SK-N-MC (cell line): ENCODE measurements at regions not wholly inside any gene's neighbourhood (a gene's known extent, or its start where the extent isn't known, plus 50 kb on each side); places are given as distances from the start of the nearest gene placed in this dataset.

ENCODE experiments used
- DNase-seq: peaks from one replicate; pipeline ENCODE4 v3.0.0-alpha.2; 2011; ENCODE audit warnings: low read depth, low spot score
- H3K27ac ChIP-seq: fragments of 200-600 bp; sonication (generic); 2 replicates; pipeline ENCODE4 v1.5.1; 2016; ENCODE audit warnings: mixed run types
- H3K36me3 ChIP-seq: fragments of 200-600 bp; sonication (generic); 2 replicates; pipeline ENCODE4 v1.6.1; 2017; ENCODE audit warnings: antibody characterized with exemption, low read length, mixed read lengths; ENCODE audit not compliant: insufficient read depth
- H3K4me3 ChIP-seq: fragments of 200-600 bp; sonication (generic); 2 replicates; pipeline ENCODE4 v1.5.1; 2016
- H3K9ac ChIP-seq: fragments of 200-600 bp; sonication (generic); 2 replicates; pipeline ENCODE4 v1.8.0; 2017; ENCODE audit warnings: mixed run types, mixed read lengths; ENCODE audit not compliant: insufficient read length
- H3K9me3 ChIP-seq: fragments of 200-600 bp; sonication (generic); 2 replicates; pipeline ENCODE4 v1.6.1; 2017; ENCODE audit warnings: low read depth, mild to moderate bottlenecking, antibody characterized with exemption, low read length, moderate library complexity, mixed read lengths
- EZH2 ChIP-seq: fragments of 200-600 bp; sonication (generic); IDR thresholded peaks from one replicate; pipeline ENCODE4 v1.6.1; 2017; ENCODE audit warnings: antibody characterized with exemption
- FOXP2 ChIP-seq: optimal IDR thresholded peaks from 2 replicates; pipeline ENCODE3; 2011; ENCODE audit warnings: mild to moderate bottlenecking, moderate library complexity; ENCODE audit not compliant: insufficient read depth; ENCODE audit errors: extremely low read length, control extremely low read depth
- POLR2AphosphoS5 ChIP-seq: IDR thresholded peaks from 2 replicates; pipeline ENCODE4 v1.6.1; 2012; ENCODE audit warnings: mild to moderate bottlenecking, low read depth, low read length, borderline replicate concordance

- no peak overlapping the region for H3K9ac ChIP-seq
- no peak for DNase-seq
- no peak for TF ChIP-seq POLR2AphosphoS5
Measured at GRCh38 chr12:118467641-118468305, 91.4 kb downstream of the SUDS3 start.

GRCh38 chr12:118472940-118473339 is 96.6 kb downstream of the SUDS3 start:
- Histone ChIP-seq H3K36me3 (no peaks in the 10 kb centered on the region), H3K9ac (no peak overlapping the region), H3K27ac (no peak overlapping the region), H3K4me3 (no peak overlapping the region), H3K9me3 (no peaks in the 10 kb centered on the region)
- DNase-seq, result no peak
- no peak for TF ChIP-seq EZH2
- TF ChIP-seq FOXP2, result no peak
- no peak for TF ChIP-seq POLR2AphosphoS5

More at GRCh38 chr12:118467641-118468305, 91.4 kb downstream of the SUDS3 start:
- no peaks in the 10 kb centered on the region for H3K9me3 ChIP-seq
- H3K36me3 ChIP-seq, result no peaks in the 10 kb centered on the region
- no peak overlapping the region for H3K4me3 ChIP-seq
- H3K27ac ChIP-seq, result no peak overlapping the region

DNA sequence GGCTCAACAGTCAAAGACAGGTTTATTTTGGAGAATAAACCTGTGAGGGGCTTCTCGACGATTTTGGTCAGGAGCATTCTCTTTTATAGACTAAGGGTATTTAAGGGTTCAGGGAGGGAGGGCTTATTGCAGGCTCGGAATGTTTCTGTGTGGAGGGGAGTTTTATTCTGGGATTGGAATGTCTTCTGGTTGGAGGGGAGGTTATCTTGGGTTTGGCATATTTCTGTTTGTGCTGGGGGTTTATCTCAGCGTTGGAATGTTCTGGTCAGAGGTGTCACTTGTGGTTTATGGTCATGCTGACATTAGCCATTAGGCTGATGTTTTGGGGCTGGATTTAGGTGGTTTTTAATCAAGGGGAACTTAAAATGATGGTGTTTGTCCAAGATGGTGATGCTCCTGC is 103.9 kb downstream of the SUDS3 start:
- no peak overlapping the region for H3K27ac ChIP-seq
- no peak for DNase-seq
- H3K9ac ChIP-seq, result no peak overlapping the region
- H3K4me3 ChIP-seq, result no peak overlapping the region
- no peaks in the 10 kb centered on the region for H3K9me3 ChIP-seq
- no peaks in the 10 kb centered on the region for H3K36me3 ChIP-seq
- TF ChIP-seq EZH2 (no peak), FOXP2 (no peak), POLR2AphosphoS5 (no peak)

DNA sequence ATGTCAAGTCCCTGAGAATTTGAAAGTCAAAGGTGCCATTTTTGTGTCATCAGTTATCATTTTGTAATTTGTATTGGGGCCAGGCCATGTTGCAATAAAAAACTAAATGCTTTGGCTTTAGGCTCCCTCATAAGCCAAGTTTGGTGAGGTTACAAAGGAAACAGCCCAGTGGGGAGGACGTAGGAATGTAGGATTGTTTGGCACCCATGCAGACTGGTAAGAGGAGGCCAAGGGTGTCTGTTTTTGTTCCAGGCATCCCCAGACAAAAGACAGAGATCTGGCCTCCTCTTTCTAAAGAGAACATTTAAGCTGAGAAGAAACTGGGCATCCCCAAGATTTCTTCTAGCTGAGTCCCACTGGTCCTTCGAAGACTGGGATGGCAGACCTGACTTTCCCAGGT is 111.7 kb downstream of the SUDS3 start:
- no peak for TF ChIP-seq FOXP2
- no peak for TF ChIP-seq EZH2
- TF ChIP-seq POLR2AphosphoS5, result no peak
- Histone ChIP-seq H3K27ac (no peak overlapping the region), H3K9ac (no peak overlapping the region), H3K4me3 (no peak overlapping the region), H3K9me3 (no peaks in the 10 kb centered on the region), H3K36me3 (no peaks in the 10 kb centered on the region)
- DNase-seq, result no peak

DNA sequence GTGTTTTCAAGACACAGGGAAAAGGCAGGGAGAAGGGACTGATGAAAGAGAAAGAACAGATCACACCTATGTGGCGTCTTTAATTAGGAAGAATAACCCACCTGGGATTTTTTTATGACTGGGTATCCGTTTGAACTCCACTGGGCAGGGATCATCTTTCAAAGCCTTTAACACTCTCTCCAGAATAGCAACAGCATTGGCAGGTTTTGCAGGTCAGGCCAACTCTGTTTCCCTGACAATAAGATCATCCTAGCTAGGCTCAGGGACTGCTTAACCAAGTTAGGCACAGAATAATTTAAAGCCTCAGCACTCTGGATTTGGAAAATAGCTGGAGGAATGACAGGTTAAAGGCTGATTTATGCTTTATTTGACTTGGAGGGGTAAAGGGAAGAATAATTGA is 117.6 kb downstream of the SUDS3 start:
- DNase-seq, result no peak
- Histone ChIP-seq H3K4me3 (no peak overlapping the region), H3K9me3 (no peaks in the 10 kb centered on the region), H3K9ac (no peak overlapping the region), H3K36me3 (no peaks in the 10 kb centered on the region), H3K27ac (no peak overlapping the region)
- TF ChIP-seq POLR2AphosphoS5, result no peak
- TF ChIP-seq EZH2, result no peak
- no peak for TF ChIP-seq FOXP2

DNA sequence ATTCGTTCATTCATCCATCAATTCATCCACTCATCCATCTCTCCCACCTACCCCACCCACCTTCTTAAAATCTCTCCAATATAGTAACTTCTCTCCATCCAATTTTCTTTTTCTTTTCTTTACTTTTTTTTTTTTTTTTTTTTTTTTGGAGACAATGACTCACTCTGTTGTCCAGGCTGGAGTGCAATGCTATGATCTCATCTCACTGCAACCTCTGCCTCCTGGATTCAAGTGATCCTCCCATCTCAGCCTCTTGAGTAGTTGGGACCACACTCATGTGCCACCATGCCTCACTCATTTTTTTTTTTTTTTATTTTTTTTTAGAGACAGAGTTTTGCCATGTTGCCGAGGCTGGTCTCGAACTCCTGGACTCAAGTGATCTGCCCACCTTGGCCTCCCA is 118.4 kb downstream of the SUDS3 start:
- DNase-seq, result no peak
- no peak for TF ChIP-seq POLR2AphosphoS5
- no peak for TF ChIP-seq FOXP2
- TF ChIP-seq EZH2, result no peak
- H3K4me3 ChIP-seq, result no peak overlapping the region
- H3K27ac ChIP-seq, result no peak overlapping the region
- H3K9me3 ChIP-seq, result no peaks in the 10 kb centered on the region
- no peak overlapping the region for H3K9ac ChIP-seq
- H3K36me3 ChIP-seq, result no peaks in the 10 kb centered on the region

- no peaks in the 10 kb centered on the region for H3K9me3 ChIP-seq
- H3K4me3 ChIP-seq, result no peak overlapping the region
- no peak for TF ChIP-seq EZH2
- TF ChIP-seq FOXP2, result no peak
- no peak for TF ChIP-seq POLR2AphosphoS5
- H3K27ac ChIP-seq, result no peak overlapping the region
- H3K9ac ChIP-seq, result no peak overlapping the region
- no peak for DNase-seq
- no peaks in the 10 kb centered on the region for H3K36me3 ChIP-seq
Measured at GRCh38 chr12:118495296-118495695, 118.9 kb downstream of the SUDS3 start.

GRCh38 chr12:118498171-118498570 is 121.8 kb downstream of the SUDS3 start:
- Histone ChIP-seq H3K9ac (no peak overlapping the region), H3K36me3 (no peaks in the 10 kb centered on the region), H3K4me3 (no peak overlapping the region), H3K9me3 (no peaks in the 10 kb centered on the region), H3K27ac (no peak overlapping the region)
- TF ChIP-seq FOXP2, result no peak
- TF ChIP-seq EZH2, result no peak
- no peak for TF ChIP-seq POLR2AphosphoS5
- DNase-seq, result no peak

GRCh38 chr12:118500299-118500698 is 123.9 kb downstream of the SUDS3 start:
- no peak for DNase-seq
- H3K27ac ChIP-seq, result no peak overlapping the region
- no peak overlapping the region for H3K4me3 ChIP-seq
- no peaks in the 10 kb centered on the region for H3K9me3 ChIP-seq
- no peak overlapping the region for H3K9ac ChIP-seq
- TF ChIP-seq FOXP2, result no peak
- no peak for TF ChIP-seq POLR2AphosphoS5
- no peak for TF ChIP-seq EZH2
- H3K36me3 ChIP-seq, result no peaks in the 10 kb centered on the region
